ENCODE measurements at regions not wholly inside any gene's neighbourhood (a gene's known extent, or its start where the extent isn't known, plus 50 kb on each side); places are given as distances from the start of the nearest gene placed in this dataset.

GRCh38 chr19:30864391-30865215 is 484.6 kb downstream of the TSHZ3 start:
- Histone ChIP-seq H3K4me3 (replicated peaks in 1 of 3; ENCODE audit: low read depth in 2 of 3, low read length in 3 of 3) (peak overlapping the region in 1 of 3 experiments; percentile 25), H3K9me3 (replicated peaks in 1 of 2; ENCODE audit: control insufficient read depth in 1 of 2, insufficient read depth in 1 of 2, low read length in 2 of 2) (no peaks in the 10 kb centered on the region), H3K36me3 (replicated peaks in 1 of 2; ENCODE audit: control insufficient read depth in 1 of 2, insufficient read depth in 2 of 2, low read length in 2 of 2) (no peaks in the 10 kb centered on the region), H4K20me1 (ENCODE audit: insufficient read depth, low read length) (no peaks in the 10 kb centered on the region), H3K79me2 (ENCODE audit: insufficient read depth, low read length) (no peaks in the 10 kb centered on the region), H3K27me3 (ENCODE audit: control insufficient read depth in 2 of 2, insufficient read depth in 2 of 2, low read length in 2 of 2) (no peaks in the 10 kb centered on the region), H2AFZ (ENCODE audit: insufficient read depth, low read depth, low read length, poor library complexity, severe bottlenecking) (peak overlapping the region; percentile 47), H3K4me2 (replicated peaks; ENCODE audit: extremely low read depth, low read length, poor library complexity, severe bottlenecking) (peak overlapping the region; percentile 43), H3K4me1 (ENCODE audit: control insufficient read depth in 1 of 2, insufficient read depth in 2 of 2, low read length in 2 of 2) (peaks cover 13 to 15% of the 10 kb centered on the region in 2 donors), H3K27ac (ENCODE audit: low read depth in 1 of 2, low read length in 2 of 2) (peak overlapping the region in 1 of 2 donors; percentile 0), H3K9ac (ENCODE audit: insufficient read depth, low read length, poor library complexity, severe bottlenecking) (no peak overlapping the region)
- no peaks in the 10 kb centered on the region for H3K36me3 Mint-ChIP-seq
- H3K4me3 Mint-ChIP-seq = peak overlapping the region in 1 of 2 donors; percentile 68
- peak; percentile 39 to 58 (median 55) for DNase-seq
- peaks cover 0 to 2% (median 1%) of the 10 kb centered on the region in 3 donors for H3K27me3 Mint-ChIP-seq (ENCODE audit: low read depth in 3 of 3)
- H3K9me3 Mint-ChIP-seq = peaks cover 0 to 4% (median 2%) of the 10 kb centered on the region in 7 donors
- H3K27ac Mint-ChIP-seq = peak overlapping the region in 3 of 7 donors; percentile 57 to 70 (median 61)
- peaks cover 13% of the 10 kb centered on the region for H3K4me1 Mint-ChIP-seq
- WGBS (ENCODE audit: insufficient coverage) = 64% methylated on average over 5 of the region's 13 CpGs
- intact Hi-C loops (cut with micrococcal nuclease) = no loop called here
- no peak for TF ChIP-seq CTCF (IDR thresholded peaks at IDR 0.05)

GRCh38 chr19:30862876-30863275 is 486.4 kb downstream of the TSHZ3 start:
- WGBS (ENCODE audit: insufficient coverage) = 96% methylated on average over 9 of the region's 19 CpGs
- no peaks in the 10 kb centered on the region for H3K36me3 Mint-ChIP-seq
- no peak for TF ChIP-seq CTCF (IDR thresholded peaks at IDR 0.05)

More at GRCh38 chr19:30862876-30863275, 486.4 kb downstream of the TSHZ3 start:
- Histone ChIP-seq H3K9ac (ENCODE audit: insufficient read depth, low read length, poor library complexity, severe bottlenecking) (no peak overlapping the region), H2AFZ (ENCODE audit: insufficient read depth, low read depth, low read length, poor library complexity, severe bottlenecking) (no peak overlapping the region), H3K4me1 (ENCODE audit: control insufficient read depth in 1 of 2, insufficient read depth in 2 of 2, low read length in 2 of 2) (peaks cover 13 to 15% of the 10 kb centered on the region in 2 donors), H3K4me3 (replicated peaks in 1 of 3; ENCODE audit: low read depth in 2 of 3, low read length in 3 of 3) (no peak overlapping the region), H3K4me2 (replicated peaks; ENCODE audit: extremely low read depth, low read length, poor library complexity, severe bottlenecking) (no peak overlapping the region), H3K9me3 (replicated peaks in 1 of 2; ENCODE audit: control insufficient read depth in 1 of 2, insufficient read depth in 1 of 2, low read length in 2 of 2) (no peaks in the 10 kb centered on the region), H3K36me3 (replicated peaks in 1 of 2; ENCODE audit: control insufficient read depth in 1 of 2, insufficient read depth in 2 of 2, low read length in 2 of 2) (no peaks in the 10 kb centered on the region), H3K27me3 (ENCODE audit: control insufficient read depth in 2 of 2, insufficient read depth in 2 of 2, low read length in 2 of 2) (no peaks in the 10 kb centered on the region), H4K20me1 (ENCODE audit: insufficient read depth, low read length) (no peaks in the 10 kb centered on the region), H3K27ac (ENCODE audit: low read depth in 1 of 2, low read length in 2 of 2) (no peak overlapping the region), H3K79me2 (ENCODE audit: insufficient read depth, low read length) (no peaks in the 10 kb centered on the region)
- peaks cover 0 to 3% (median 2%) of the 10 kb centered on the region in 7 donors for H3K9me3 Mint-ChIP-seq
- H3K4me3 Mint-ChIP-seq = no peak overlapping the region
- no peak for DNase-seq
- H3K27me3 Mint-ChIP-seq (ENCODE audit: low read depth in 3 of 3) = peaks cover 0 to 1% (median 0%) of the 10 kb centered on the region in 3 donors
- intact Hi-C loops (cut with micrococcal nuclease) = no loop called here
- no peak overlapping the region for H3K27ac Mint-ChIP-seq
- H3K4me1 Mint-ChIP-seq = peaks cover 13% of the 10 kb centered on the region
